Tibial nerve (tissue), 4 donors: ENCODE measurements at regions not wholly inside any gene's neighbourhood (a gene's known extent, or its start where the extent isn't known, plus 50 kb on each side); places are given as distances from the start of the nearest gene placed in this dataset. TPM values are rescaled to one million over a fixed set of nuclear protein-coding genes. Genes with fewer than 3 reads are reported as not detected.
A peak's percentile ranks its signal among the peaks of the same experiment; 100 is the strongest.

Experiments used
- DNase-seq, 2 donors: peaks; one replicate each; pipeline ENCODE4 v3.0.0-alpha.2; 2019; ENCODE audit warnings: low spot score in 2 of 2
- H3K27ac ChIP-seq, 4 donors: fragments of 200-600 bp; sonication (generic) in 3 of 4; one replicate each; pipeline ENCODE4 v1.5.1; 2017 to 2019; ENCODE audit warnings: mild to moderate bottlenecking in 1 of 4
- H3K27me3 ChIP-seq, 2 donors: fragments of 200-600 bp; sonication (generic) in 1 of 2; one replicate each; pipeline versions ENCODE4 v1.5.1 to v1.6.0; 2017 to 2019
- H3K36me3 ChIP-seq, 3 donors: fragments of 200-600 bp; sonication (generic); one replicate each; pipeline ENCODE4 v1.5.1; 2018 to 2019
- H3K4me1 ChIP-seq, 4 donors: fragments of 200-600 bp; sonication (generic) in 3 of 4; one replicate each; pipeline ENCODE4 v1.5.1; 2017 to 2019
- H3K4me3 ChIP-seq, 4 donors: fragments of 200-600 bp; sonication (generic) in 3 of 4; one replicate each; pipeline ENCODE4 v1.5.1; 2017 to 2019; ENCODE audit warnings: mild to moderate bottlenecking in 1 of 4, moderate library complexity in 1 of 4
- H3K9me3 ChIP-seq, 4 donors: fragments of 200-600 bp; sonication (generic) in 3 of 4; one replicate each; pipeline ENCODE4 v1.5.1; 2017 to 2019
- EP300 ChIP-seq, 2 donors: sonication (generic); formaldehyde crosslinking; IDR thresholded peaks; one replicate each; pipeline ENCODE4 v1.6.1; 2017; ENCODE audit warnings: antibody characterized with exemption in 2 of 2, mild to moderate bottlenecking in 1 of 2
- POLR2A ChIP-seq, 2 donors: fragments of 450-650 bp; IDR thresholded peaks; one replicate each; pipeline ENCODE4 v1.6.1; 2017; ENCODE audit warnings: antibody characterized with exemption in 2 of 2, mild to moderate bottlenecking in 2 of 2, moderate library complexity in 2 of 2
- WGBS, 2 donors: methylation state at CpG; one replicate each; pipeline ENCODE4 v1.1.5; 2018; 5-methylcytosine and 5-hydroxymethylcytosine counted together
- small RNA-seq: library from RNA; depleted of rRNA; stranded (forward); fragments of <200 nt; gene quantifications from one replicate; pipeline ENCODE3, GENCODE V24; 2016
- TF ChIP-seq, protein P1 (sequence below), 5 experiments: fragments of 200-600 bp in 3 of 5; fragments of 450-650 bp in 2 of 5; sonication (generic) in 3 of 5; IDR thresholded peaks; one replicate each; pipeline ENCODE4 v1.5.1; 2016 to 2019; ENCODE audit warnings: antibody characterized with exemption in 5 of 5, mild to moderate bottlenecking in 3 of 5, moderate library complexity in 2 of 5

DNA sequence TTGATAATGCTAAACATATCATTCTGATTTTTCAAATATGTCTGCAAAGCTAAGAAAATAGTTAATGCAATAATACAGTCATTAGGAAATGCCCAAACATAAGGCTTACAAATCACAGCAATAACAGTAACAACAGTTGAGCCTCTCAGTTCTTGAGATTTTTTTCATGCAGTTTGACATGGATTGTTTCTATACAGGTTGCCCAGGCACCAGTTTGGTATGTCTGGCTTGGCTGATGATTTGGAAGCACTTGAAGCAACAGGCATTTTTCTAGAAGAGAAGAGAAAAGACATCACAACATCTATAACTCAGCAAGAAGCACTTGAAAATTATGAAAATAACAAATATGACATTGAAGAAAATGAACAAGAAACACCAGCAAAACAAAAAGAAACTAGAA lies 78.7 kb upstream of the COL6A5 start:
- TF ChIP-seq EP300 (IDR thresholded peaks at IDR 0.05), result no peak
- TF ChIP-seq, protein P1, sequence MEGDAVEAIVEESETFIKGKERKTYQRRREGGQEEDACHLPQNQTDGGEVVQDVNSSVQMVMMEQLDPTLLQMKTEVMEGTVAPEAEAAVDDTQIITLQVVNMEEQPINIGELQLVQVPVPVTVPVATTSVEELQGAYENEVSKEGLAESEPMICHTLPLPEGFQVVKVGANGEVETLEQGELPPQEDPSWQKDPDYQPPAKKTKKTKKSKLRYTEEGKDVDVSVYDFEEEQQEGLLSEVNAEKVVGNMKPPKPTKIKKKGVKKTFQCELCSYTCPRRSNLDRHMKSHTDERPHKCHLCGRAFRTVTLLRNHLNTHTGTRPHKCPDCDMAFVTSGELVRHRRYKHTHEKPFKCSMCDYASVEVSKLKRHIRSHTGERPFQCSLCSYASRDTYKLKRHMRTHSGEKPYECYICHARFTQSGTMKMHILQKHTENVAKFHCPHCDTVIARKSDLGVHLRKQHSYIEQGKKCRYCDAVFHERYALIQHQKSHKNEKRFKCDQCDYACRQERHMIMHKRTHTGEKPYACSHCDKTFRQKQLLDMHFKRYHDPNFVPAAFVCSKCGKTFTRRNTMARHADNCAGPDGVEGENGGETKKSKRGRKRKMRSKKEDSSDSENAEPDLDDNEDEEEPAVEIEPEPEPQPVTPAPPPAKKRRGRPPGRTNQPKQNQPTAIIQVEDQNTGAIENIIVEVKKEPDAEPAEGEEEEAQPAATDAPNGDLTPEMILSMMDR (IDR thresholded peaks at IDR 0.05), result no peak
- no peak for TF ChIP-seq POLR2A (IDR thresholded peaks at IDR 0.05)
- H3K27ac ChIP-seq, result no peak overlapping the region
- no peaks in the 10 kb centered on the region for H3K9me3 ChIP-seq
- H3K4me1 ChIP-seq, result no peaks in the 10 kb centered on the region
- H3K27me3 ChIP-seq, result no peaks in the 10 kb centered on the region
- H3K36me3 ChIP-seq, result no peaks in the 10 kb centered on the region
- DNase-seq, result no peak
- H3K4me3 ChIP-seq, result no peak overlapping the region

DNA sequence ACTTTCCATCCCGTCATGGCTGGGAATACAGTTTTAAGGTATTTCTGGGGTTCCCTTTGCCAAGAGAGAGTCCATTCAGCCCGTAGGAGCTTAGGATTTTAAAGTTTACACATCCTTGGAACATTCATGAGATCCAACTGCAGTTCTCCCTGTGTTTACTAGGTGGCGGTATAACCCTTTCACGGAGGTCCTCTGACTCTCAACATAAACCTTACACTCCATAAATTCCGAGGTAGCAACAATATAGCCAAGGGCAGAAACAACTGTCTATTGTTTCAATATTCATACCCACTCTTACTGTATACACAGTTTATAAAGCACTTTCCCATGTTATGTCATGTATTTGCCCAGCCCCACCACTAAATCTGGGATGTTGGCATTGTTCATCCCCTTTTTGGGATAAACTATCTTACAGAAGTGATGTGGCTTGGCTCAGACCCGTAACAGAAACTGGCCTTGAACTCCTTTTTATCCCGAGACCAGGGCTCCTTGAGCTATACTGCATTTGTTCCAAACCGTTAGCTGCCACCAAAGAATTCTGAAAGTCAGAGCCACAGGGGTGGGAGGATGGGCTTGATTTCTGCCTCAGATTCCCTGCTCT lies 69.2 kb upstream of the COL6A5 start:
- Histone ChIP-seq H3K4me3 (no peak overlapping the region), H3K9me3 (peaks cover 0 to 3% (median 0%) of the 10 kb centered on the region in 4 donors), H3K27me3 (no peaks in the 10 kb centered on the region), H3K4me1 (no peaks in the 10 kb centered on the region), H3K27ac (no peak overlapping the region), H3K36me3 (no peaks in the 10 kb centered on the region)
- peak in 1 of 2 donors; percentile 13 for DNase-seq
- TF ChIP-seq POLR2A (IDR thresholded peaks at IDR 0.05) (no peak), EP300 (IDR thresholded peaks at IDR 0.05) (no peak)
- TF ChIP-seq, protein P1 (IDR thresholded peaks at IDR 0.05), result peak; percentile 47 to 73 (median 61)
- 12% methylated on average over 8 of the region's 8 CpGs for WGBS, 2 donors

DNA sequence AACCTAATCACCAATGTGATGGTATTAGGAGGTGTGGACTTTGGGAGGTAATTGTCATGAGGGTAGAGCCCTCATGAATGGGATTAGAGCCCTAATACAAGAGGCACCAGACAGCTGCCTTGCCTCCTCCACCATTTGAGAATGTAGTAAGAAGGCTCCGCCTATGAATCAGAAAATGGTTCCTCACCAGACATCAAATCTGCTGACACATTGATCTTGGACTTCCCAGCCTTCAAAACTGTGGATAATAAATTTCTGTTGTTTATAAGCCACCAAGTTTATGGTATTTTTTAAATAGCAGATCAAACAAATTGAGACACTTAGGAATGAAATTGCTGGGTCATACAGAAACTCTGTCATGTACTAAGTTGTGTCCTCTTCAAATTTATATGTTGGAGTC lies 56.8 kb upstream of the COL6A5 start:
- Histone ChIP-seq H3K36me3 (no peaks in the 10 kb centered on the region), H3K27me3 (no peaks in the 10 kb centered on the region), H3K4me1 (no peaks in the 10 kb centered on the region), H3K9me3 (no peaks in the 10 kb centered on the region), H3K27ac (no peak overlapping the region), H3K4me3 (no peak overlapping the region)
- no peak for TF ChIP-seq POLR2A (IDR thresholded peaks at IDR 0.05)
- TF ChIP-seq EP300 (IDR thresholded peaks at IDR 0.05), result no peak
- TF ChIP-seq, protein P1 (IDR thresholded peaks at IDR 0.05), result no peak
- no peak for DNase-seq
- WGBS, 2 donors, result 96 to 100% methylated on average over 1 of the region's 1 CpG

DNA sequence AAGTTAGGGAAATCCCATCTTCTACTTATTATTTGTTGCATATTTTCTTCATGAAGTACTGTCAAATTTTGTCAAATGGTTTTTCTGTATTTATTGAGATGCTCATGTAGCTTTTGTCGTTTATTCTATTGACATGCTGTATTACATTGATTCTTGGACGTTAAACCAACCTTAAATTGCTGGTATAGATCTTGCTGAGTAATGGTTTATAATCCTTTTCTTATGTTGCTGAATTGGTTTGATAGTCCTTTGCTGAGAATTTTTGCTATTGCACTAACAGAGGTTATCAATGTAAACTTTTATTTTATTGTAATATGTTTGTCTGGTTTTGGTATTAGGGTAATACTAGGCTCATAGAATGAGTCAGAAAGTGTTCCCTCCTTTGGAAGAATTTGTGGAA lies 54.3 kb upstream of the COL6A5 start:
- 83 to 85% methylated on average over 2 of the region's 2 CpGs for WGBS, 2 donors
- no peaks in the 10 kb centered on the region for H3K4me1 ChIP-seq
- TF ChIP-seq POLR2A (IDR thresholded peaks at IDR 0.05) (no peak), EP300 (IDR thresholded peaks at IDR 0.05) (no peak)
- TF ChIP-seq, protein P1 (IDR thresholded peaks at IDR 0.05), result no peak
- no peak overlapping the region for H3K27ac ChIP-seq
- peaks cover 0 to 3% (median 0%) of the 10 kb centered on the region in 4 donors for H3K9me3 ChIP-seq
- H3K36me3 ChIP-seq, result no peaks in the 10 kb centered on the region
- DNase-seq, result no peak
- no peak overlapping the region for H3K4me3 ChIP-seq
- no peaks in the 10 kb centered on the region for H3K27me3 ChIP-seq

GRCh38 chr3:130293247-130293646 lies 52.2 kb upstream of the COL6A5 start:
- Histone ChIP-seq H3K4me1 (no peaks in the 10 kb centered on the region), H3K27me3 (no peaks in the 10 kb centered on the region), H3K27ac (no peak overlapping the region), H3K4me3 (no peak overlapping the region), H3K36me3 (no peaks in the 10 kb centered on the region), H3K9me3 (peaks cover 0 to 3% (median 0%) of the 10 kb centered on the region in 4 donors)
- no peak for DNase-seq
- TF ChIP-seq, protein P1 (IDR thresholded peaks at IDR 0.05), result no peak
- no peak for TF ChIP-seq EP300 (IDR thresholded peaks at IDR 0.05)
- TF ChIP-seq POLR2A (IDR thresholded peaks at IDR 0.05), result no peak

Small RNA genes lying in the stretch of these regions (small RNA-seq; reads per million reads assigned to genes)
- gene ENPP7P3 (not detected), gene SNRPCP8 (not detected)
